22Rv1 (cell line): ENCODE measurements at regions not wholly inside any gene's neighbourhood (a gene's known extent, or its start where the extent isn't known, plus 50 kb on each side); places are given as distances from the start of the nearest gene placed in this dataset.

ENCODE experiments used
- ZFX ChIP-seq: fragments of 450-650 bp; IDR thresholded peaks from 2 replicates; pipeline ENCODE4 v1.6.1; 2017; ENCODE audit warnings: antibody characterized with exemption, borderline replicate concordance
- TF ChIP-seq, protein P1 (sequence below): fragments of 450-650 bp; IDR thresholded peaks from 2 replicates; pipeline ENCODE4 v1.5.1; 2017; ENCODE audit warnings: mild to moderate bottlenecking

- TF ChIP-seq, protein P1, sequence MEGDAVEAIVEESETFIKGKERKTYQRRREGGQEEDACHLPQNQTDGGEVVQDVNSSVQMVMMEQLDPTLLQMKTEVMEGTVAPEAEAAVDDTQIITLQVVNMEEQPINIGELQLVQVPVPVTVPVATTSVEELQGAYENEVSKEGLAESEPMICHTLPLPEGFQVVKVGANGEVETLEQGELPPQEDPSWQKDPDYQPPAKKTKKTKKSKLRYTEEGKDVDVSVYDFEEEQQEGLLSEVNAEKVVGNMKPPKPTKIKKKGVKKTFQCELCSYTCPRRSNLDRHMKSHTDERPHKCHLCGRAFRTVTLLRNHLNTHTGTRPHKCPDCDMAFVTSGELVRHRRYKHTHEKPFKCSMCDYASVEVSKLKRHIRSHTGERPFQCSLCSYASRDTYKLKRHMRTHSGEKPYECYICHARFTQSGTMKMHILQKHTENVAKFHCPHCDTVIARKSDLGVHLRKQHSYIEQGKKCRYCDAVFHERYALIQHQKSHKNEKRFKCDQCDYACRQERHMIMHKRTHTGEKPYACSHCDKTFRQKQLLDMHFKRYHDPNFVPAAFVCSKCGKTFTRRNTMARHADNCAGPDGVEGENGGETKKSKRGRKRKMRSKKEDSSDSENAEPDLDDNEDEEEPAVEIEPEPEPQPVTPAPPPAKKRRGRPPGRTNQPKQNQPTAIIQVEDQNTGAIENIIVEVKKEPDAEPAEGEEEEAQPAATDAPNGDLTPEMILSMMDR = no peak
- no peak for TF ChIP-seq ZFX
These were observed 1599.2 kb downstream of the OLFM4 start for GRCh38 chr13:54627646-54628372.
